ENCODE measurements at regions not wholly inside any gene's neighbourhood (a gene's known extent, or its start where the extent isn't known, plus 50 kb on each side); places are given as distances from the start of the nearest gene placed in this dataset.

DNA sequence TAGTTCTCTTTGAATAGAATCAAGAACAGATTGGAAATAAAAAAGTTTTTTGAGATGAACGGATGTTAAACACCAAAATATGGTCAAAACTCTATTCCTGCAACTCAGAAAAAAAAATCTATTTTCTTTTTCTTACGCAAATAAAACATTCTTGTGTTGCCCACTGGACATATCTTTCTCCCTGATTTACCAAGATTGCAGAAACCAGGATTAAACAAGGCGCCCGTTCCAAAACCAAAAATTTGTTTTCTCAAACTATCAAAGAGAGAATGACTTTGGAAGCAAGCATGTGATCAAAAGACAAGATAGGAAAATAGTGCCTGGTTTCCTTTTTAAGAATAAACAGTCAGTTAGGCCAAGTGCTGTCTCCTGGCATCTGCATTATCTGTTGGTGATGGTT is 273.1 kb downstream of the CLIC5 start:
- DNase-seq (ENCODE audit: insufficient read length, low spot score): no peak
- FAIRE-seq: no peak

DNA sequence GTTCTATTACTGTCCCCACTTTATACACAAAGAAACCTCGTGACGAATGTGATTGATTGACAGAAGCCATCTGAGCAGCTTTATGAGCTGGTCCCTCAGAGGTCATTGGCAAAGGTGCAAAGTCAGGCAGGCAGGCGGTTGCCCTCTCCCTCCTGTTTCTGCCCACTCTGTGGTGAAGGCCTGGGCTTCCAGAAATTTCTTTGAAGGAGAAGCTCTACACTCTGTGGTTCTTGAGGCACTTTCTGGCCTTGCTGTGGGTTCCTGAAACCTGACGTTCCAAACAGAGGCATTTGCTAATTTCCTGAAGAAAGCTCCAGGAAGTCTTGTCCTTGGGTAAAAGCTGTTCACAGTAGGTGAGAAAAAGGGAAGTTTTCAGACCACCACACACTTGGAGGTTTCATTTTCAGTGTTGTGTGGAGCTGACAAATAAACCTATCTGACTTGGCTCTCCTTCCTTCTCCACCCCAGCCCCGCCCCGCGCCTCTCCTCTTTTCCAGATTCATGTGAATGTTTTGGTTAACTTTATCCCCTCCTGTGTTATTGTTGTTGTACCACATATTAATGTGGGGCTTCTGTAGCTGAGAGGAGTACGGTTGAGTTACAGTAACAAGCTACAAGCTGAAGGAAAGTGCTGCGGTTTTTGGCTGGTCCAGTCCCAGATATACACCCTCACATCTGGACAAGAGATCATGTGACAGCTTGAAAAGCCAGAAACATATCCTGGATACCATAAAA is 274.1 kb downstream of the CLIC5 start:
- DNase-seq (ENCODE audit: insufficient read length, low spot score) (peak; percentile 6), FAIRE-seq (peak; percentile 79)

DNA sequence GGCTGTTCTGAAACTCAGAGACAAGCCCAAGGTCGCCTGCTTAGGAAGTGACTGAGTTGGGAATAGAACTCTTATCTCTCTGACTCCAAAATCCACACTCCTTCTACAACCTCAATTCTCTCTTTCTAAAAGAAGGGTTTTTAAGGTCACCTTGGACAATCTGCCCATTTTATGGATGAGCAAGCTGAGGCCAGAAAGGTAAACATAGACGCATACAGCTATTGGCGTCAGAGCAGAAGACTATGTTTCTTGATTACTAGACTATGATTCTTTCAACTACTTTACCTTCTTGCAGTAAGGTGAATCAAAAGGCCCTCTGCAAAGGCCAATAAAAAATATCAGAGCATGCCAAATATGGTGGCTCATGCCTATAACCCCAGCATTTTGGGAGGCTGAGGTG is 276.6 kb downstream of the CLIC5 start:
- no peak for FAIRE-seq

DNA sequence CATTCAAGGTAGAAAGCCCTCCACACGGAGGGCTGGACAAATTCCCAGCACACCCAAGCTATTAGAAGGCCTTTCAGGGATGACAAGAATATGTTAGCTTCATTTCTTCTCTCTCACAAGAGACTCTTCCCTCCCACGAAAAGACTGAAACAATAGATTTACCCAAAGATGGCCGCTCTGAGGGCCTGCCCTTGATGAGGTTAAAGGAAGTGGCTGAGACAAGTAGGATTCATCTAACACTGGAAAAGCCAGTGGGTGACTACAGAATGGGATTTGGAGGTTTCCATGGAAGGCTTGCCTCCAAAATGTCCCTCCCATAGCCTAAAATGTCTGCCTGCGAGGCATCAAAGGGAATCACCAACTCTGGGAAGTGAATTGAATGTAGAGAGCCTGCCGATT is 277.6 kb downstream of the CLIC5 start:
- DNase-seq (ENCODE audit: insufficient read length, low spot score) (no peak), FAIRE-seq (no peak)

More for the DNA sequence above, 276.6 kb downstream of the CLIC5 start:
- no peak for DNase-seq (ENCODE audit: insufficient read length, low spot score)

DNA sequence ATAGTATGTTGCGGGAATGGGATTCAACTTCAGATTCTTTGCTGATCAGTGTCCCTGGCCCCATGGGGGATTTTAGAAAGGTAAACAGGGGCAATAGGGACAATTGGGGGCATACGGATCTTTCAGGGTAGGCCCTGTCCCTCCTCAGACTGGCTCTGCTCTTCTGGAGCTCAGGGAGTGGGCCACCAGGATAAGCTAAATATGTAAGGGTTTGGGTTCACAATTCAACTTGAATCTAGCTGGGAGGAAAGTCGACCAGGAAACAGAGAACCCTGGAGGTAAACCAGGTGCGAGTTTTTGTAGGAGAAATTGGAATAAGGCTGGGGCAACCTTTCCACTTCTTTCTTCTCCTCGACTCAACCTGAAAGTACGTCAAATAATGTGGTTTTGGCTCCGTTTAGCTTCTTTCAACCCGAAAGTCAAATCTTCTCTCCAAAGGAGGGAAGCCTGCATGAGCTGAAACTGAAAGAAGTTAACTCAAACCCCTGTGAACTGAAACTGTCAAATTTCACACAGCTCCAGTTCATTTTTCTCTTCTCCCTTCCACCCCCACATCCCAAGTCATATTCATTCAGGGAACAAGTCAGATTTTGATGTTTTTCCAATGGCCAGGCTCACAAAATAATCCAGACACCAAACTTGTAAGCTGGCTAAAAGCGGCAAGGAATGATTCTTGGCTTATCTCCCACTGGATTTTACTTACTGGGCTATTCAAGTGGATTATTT is 278.2 kb downstream of the CLIC5 start:
- peak; percentile 99 for FAIRE-seq
- DNase-seq (ENCODE audit: insufficient read length, low spot score): peak; percentile 29

DNA sequence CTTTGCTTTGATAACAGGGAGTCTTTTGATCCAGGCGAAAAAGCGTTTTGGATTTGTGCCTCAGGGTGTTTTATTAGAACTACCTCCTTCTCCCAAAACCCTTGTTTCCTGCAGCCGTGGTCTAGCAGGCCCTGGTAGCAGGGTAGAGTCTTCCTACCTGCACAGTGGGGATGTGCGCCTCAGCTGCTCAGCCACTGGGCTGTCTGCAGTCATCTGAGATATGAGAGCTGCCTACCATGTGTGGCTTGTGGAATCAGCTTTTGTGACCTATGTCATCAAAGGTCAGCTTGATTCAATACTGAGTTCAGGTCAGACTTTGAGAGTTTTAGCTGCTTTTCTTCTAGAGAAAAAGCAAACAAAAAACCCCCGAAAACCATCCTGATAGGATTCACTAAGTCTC is 279.5 kb downstream of the CLIC5 start:
- no peak for FAIRE-seq
- no peak for DNase-seq (ENCODE audit: insufficient read length, low spot score)

DNA sequence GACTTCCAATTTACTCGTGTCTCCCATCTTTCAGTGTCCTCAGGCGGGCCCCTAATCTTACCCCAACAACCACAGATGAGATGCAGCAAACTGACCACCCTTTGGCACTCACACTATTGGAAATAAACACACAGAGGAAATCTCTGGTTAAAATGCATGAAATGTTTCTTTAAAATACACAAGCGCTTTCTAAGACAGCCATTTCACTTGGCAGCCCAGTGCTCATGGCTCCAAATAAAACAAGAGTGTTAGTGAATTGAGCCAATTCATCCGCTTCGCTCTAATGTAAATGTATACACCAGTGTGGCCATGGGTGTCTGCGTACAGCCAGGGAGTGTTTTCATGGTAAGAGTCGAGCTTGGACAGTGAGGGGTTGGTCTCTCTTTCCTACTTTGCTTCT is 282.9 kb downstream of the CLIC5 start:
- FAIRE-seq (no peak), DNase-seq (ENCODE audit: insufficient read length, low spot score) (no peak)

DNA sequence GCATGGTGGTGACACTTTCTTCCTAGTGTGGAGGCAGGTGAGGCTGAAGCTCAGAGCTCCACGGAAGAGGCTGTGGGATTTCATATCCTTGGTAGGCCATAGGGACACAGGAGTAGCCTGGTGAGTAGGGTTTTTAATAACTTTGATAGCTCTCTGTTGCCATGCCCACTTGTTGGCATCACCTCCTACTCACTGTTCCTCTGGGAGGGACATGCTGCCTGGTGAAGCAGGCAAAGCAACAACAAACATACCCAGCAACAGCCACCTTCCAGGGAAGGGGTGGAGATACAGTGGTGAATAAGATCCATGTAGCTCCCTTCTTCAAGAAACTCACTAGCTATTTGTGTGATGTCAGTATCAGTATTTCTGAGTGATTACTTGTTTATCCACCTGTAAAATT is 285.4 kb downstream of the CLIC5 start:
- no peak for DNase-seq (ENCODE audit: insufficient read length, low spot score)
- no peak for FAIRE-seq

DNA sequence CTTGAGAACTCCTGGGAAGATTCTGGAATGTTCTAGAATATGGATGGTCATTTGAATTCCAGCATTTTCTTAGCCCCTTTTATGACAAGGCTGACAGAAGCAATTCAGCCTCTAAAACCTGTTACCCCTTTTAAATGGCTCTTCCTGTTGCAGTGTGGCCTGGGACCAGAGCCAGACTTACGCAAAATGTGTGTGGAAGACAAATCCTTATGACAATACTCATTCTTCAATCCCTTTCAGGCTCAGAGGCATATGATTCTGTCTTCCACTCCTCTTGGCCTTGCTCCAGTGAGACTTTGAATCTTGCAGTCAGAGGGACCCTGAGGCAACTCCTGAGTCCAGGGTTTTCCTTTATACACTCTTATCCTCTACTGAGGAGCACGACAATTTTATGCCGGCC is 287.0 kb downstream of the CLIC5 start:
- no peak for DNase-seq (ENCODE audit: insufficient read length, low spot score)
- FAIRE-seq: no peak

DNA sequence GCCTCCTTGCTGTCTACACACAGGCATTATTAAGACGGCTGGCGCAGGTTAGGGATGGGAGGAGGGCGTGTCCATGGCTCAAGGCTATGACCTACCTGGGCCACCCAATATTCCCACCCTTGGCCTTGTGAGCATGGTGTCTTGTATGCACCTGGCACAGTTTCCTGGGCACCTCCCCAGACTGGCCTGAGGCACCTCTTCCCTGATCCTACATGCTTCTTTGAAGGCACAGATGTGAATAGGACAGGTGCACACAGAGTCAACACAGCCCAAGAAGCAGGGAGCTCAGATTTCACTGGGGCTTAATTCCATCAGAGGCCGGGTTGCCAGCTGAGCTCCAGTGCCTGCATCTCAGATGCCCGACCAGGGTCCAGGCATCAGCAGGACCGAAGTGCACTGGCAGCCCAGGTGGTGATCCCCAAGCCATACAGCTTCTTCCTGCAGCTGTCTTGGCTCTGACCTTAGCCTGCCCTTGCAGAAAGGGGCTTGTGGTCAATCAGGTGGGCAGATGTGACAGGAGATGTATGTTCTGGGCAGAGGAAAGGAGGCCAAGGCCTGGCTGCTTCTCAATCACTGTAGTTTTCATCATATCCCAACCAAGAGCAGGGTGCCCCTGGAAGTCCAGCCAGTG is 287.7 kb downstream of the CLIC5 start:
- FAIRE-seq: no peak
- DNase-seq (ENCODE audit: insufficient read length, low spot score): no peak

DNA sequence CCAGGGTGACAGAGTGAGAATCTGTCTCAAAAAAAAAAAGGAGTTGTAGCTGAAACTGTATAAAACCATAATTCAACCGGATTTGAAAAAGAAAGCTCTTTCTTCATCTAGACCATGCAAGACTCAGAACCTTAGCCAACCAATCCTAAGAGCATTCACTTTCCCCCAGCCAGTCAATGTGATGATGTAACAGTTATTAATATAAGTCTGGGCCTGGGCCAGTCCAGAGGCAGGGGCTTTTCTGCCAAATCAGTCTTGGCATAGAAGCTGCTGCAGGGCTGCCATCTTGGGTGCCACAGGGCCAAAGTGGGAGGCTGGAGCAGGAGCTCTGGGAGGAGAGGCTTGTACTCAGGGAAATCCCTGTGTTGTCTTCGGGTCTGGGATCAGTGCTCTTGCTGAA is 288.4 kb downstream of the CLIC5 start:
- FAIRE-seq (no peak), DNase-seq (ENCODE audit: insufficient read length, low spot score) (no peak)

DNA sequence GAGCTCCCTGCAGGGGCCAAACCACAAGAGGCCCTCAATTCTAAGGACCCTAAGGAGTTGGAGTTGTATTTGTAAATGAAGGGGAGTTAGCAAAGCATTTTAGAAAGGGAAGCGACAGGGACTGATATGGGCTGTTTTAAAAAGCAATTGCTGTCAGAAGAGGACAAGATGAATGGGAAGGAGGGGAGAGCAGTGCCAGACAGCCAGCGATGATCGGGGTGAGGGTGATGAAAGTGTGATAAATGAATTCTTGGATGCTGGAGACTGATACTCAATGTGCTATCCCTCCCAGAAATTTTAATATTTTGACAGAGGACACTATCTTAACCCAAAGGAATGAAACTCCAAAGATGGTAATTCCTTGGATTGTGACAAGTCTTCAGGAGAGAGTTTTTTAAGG is 289.2 kb downstream of the CLIC5 start:
- DNase-seq (ENCODE audit: insufficient read length, low spot score) (no peak), FAIRE-seq (no peak)

DNA sequence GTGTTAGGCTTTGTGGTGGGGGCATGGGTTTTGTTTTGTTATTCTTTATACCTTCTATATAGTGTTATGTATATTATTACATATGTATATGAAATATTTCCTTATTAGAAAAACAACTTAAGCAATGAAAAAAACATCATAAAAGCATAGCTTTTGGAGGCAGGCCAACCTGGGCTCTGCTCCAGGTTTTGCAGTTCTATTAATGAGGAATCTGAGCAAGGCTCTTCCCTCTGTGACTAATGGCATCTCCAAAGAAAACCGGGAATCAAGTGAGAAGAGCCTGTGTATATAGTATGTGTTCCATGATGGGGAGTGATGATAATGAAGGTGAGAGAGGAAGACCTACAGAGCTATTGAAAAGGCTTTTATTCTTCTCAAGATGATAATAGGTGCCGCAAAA is 291.1 kb downstream of the CLIC5 start:
- FAIRE-seq (no peak), DNase-seq (ENCODE audit: insufficient read length, low spot score) (no peak)

DNA sequence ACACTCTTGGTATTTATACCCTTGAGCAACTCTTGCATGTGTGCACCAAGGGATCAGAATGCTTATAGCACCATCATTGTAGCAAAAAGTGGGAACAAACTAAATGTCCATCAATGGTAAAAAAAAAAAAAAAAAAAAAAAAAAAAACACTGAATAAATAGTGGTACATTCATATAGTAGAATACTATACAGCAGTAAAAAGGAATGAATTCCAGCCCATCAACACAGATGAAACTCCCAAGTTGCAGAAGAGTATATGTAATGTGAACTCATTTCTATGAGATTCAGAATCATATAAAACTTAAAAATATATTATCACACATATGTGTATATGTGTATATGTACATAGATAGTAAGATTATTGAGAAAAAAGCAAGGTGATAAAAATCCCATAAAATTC is 291.6 kb downstream of the CLIC5 start:
- FAIRE-seq: no peak
- no peak for DNase-seq (ENCODE audit: insufficient read length, low spot score)

DNA sequence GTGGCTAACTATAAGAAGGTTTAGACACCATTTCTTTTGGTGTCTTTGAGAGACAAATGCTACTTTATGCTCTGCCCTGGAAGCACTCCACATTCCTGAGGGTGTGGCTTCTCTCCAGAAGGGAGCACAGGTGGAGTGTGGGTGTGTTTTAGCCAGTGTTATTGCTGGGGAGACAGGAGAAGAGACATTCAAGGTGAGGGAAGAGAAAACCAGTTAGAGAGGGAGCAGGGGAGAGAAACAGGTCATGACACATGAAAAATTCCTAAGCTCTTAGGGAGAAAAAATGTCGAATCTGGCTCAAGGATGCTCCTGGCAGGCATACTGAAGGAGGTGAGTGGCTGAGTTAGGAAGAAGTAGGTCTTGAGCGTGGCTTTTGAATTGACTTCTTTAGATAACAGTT is 292.8 kb downstream of the CLIC5 start:
- DNase-seq (ENCODE audit: insufficient read length, low spot score) (no peak), FAIRE-seq (no peak)

DNA sequence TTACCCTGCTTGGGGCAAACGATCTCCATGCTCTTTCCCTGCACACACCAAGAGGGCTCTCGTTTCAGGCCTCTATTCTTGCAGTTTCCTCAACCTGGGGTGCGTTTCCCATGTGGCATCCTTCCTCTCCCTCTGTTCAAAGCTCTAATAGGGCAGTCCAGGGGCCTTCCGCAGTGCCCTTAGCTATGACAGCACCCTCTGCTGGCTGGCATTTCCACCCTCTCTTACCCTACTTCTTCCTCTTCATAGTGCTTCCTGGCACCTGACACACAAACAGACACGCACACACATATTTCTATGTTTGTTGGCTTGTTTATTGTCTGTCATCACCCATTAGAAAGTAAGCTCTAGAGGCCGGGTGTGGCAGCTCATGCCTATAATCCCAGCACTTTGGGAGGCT is 294.0 kb downstream of the CLIC5 start:
- DNase-seq (ENCODE audit: insufficient read length, low spot score): no peak
- FAIRE-seq: no peak

DNA sequence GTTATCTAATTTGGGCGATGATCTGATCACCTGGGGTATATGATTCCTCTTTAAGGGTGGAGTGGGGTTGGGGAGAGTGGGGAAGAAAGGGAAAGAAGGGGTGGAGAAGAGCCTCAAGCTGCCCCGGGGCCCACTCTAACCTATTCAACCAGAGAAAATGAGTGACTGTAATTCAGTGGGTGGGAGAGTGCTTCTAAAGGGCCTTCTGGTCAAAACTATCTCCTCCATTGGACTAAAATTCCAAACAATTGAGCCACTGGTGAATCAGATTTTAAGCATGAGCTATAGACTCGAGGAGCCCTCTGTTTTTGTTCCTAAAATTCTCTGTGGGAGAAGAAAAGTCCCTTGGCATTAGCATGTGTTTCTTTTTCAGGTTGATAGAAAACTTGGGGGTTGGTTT is 296.8 kb downstream of the CLIC5 start:
- no peak for DNase-seq (ENCODE audit: insufficient read length, low spot score)

DNA sequence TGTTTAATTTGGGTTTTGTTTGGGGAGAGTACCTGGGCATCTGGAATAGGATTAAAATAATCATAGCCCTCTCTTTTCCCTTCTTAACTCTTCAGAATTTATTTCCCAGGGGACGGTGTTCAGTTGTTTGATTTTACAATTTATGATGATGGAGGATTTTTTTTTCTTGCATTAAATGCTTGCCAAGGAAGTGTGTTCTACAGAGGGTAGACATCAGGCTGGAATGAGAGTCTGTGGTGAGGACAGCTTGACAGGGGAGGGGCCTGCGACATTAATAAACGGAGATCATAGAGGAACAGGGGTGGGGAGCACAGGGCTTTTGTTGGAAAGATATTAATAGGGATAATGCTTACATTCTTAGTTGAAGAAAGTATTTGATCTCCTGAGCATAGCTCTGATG is 297.5 kb downstream of the CLIC5 start:
- FAIRE-seq (no peak), DNase-seq (ENCODE audit: insufficient read length, low spot score) (no peak)

More for the DNA sequence above, 296.8 kb downstream of the CLIC5 start:
- FAIRE-seq: no peak

DNA sequence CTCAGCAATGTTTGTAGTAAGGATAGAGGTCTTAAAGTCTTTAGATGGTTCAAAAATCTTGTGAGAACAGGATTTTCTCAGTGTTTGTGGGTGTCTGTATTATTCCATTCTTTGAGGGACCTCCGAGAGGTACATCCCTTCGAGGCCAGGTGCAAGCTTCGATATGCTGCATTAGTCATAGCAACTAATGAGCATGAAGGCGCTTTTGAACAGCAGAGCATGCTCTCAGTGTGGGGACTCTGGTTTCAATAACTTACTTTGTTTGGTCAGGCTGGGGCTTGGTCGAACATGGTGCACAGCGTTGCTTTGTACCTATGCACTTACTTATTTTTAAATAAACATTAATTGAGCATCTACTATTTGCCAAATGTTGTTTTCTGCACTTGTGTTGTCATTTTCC is 297.9 kb downstream of the CLIC5 start:
- DNase-seq (ENCODE audit: insufficient read length, low spot score): no peak
- peak; percentile 4 for FAIRE-seq

DNA sequence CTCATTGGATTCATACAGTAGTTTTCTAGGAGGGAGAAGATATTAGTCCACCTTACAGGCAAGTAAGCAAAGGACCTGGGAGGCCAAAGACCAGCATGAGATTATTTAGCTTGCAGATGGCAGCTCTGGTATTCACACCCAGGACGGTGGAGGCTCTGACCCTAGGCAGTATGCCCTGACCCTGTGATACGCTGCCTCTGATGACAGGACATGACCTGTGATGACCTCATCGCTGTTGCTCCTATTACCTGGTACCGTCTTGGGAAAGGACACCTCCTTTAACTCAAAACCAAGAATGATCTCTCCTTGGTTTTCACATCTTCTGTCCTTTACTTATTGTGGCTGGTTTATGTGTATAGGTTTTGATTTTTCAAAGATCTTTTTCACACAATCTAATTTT is 298.6 kb downstream of the CLIC5 start:
- DNase-seq (ENCODE audit: insufficient read length, low spot score) (no peak), FAIRE-seq (no peak)

DNA sequence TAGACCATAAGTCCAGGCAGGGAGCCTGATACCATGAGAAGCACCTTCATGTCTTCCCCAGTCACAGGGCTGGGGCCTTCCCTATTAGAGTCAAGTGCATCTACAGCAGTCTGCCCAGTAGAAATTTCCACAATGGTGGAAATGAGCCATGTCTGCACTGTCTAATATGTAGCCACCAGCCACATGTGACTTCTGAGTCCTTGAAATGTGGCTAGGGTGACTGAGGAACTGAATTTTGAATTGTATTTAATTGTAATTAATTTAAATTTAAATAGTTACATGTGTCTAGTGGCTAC is 300.2 kb downstream of the CLIC5 start:
- FAIRE-seq: no peak
- DNase-seq (ENCODE audit: insufficient read length, low spot score): no peak
